ENCODE measurements at regions not wholly inside any gene's neighbourhood (a gene's known extent, or its start where the extent isn't known, plus 50 kb on each side); places are given as distances from the start of the nearest gene placed in this dataset.

DNA sequence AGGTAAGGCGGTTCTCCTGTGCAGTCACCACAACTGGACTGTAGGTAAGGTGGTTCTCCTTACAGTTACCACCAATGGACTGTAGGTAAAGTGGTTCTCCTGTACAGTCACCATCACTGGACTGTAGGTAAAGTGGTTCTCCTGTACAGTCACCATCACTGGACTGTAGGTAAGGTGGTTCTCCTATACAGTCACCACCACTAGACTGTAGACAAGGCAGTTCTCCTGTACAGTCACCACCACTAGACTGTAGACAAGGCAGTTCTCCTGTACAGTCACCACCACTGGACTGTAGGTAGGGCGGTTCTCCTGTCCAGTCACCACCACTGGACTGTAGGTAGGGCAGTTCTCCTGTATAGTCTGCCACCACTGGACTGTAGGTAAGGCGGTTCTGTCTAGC lies 212.3 kb downstream of the TFAP2A start:
- no peak overlapping the region for H3K27ac ChIP-seq (ENCODE audit: low read depth, low read length)
- Mint-ChIP-seq H3K4me1 (ENCODE audit: low read depth, unreplicated experiment) (no peaks in the 10 kb centered on the region), H3K9me3 (ENCODE audit: unreplicated experiment) (peaks cover 5% of the 10 kb centered on the region), H3K27ac (ENCODE audit: unreplicated experiment) (no peak overlapping the region), H3K36me3 (ENCODE audit: low read depth, unreplicated experiment) (no peaks in the 10 kb centered on the region), H3K4me3 (ENCODE audit: unreplicated experiment) (no peak overlapping the region), H3K27me3 (ENCODE audit: low read depth, unreplicated experiment) (peaks cover 9% of the 10 kb centered on the region)
- no peak overlapping the region for H3K9ac ChIP-seq (ENCODE audit: low read length)
- no peaks in the 10 kb centered on the region for H4K20me1 ChIP-seq (ENCODE audit: insufficient read depth, low read length)
- no peak overlapping the region for H3K4me3 ChIP-seq (ENCODE audit: insufficient read depth, low read depth, low read length)
- FAIRE-seq (no peak), DNase-seq (ENCODE audit: low read depth) (no peak)
- H3K79me2 ChIP-seq (ENCODE audit: insufficient read depth, low read length) = no peaks in the 10 kb centered on the region
- no peaks in the 10 kb centered on the region for H3K4me1 ChIP-seq (ENCODE audit: insufficient read depth, low read length)
- H3K27me3 ChIP-seq (ENCODE audit: insufficient read depth, low read length) = no peaks in the 10 kb centered on the region
- TF ChIP-seq EZH2 (IDR thresholded peaks at IDR 0.05; ENCODE audit: insufficient read depth, low read length) = no peak
- TF ChIP-seq, protein P1, sequence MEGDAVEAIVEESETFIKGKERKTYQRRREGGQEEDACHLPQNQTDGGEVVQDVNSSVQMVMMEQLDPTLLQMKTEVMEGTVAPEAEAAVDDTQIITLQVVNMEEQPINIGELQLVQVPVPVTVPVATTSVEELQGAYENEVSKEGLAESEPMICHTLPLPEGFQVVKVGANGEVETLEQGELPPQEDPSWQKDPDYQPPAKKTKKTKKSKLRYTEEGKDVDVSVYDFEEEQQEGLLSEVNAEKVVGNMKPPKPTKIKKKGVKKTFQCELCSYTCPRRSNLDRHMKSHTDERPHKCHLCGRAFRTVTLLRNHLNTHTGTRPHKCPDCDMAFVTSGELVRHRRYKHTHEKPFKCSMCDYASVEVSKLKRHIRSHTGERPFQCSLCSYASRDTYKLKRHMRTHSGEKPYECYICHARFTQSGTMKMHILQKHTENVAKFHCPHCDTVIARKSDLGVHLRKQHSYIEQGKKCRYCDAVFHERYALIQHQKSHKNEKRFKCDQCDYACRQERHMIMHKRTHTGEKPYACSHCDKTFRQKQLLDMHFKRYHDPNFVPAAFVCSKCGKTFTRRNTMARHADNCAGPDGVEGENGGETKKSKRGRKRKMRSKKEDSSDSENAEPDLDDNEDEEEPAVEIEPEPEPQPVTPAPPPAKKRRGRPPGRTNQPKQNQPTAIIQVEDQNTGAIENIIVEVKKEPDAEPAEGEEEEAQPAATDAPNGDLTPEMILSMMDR (IDR thresholded peaks at IDR 0.05; ENCODE audit: insufficient read depth, low read depth, low read length) = no peak
- H2AFZ ChIP-seq (ENCODE audit: low read depth, low read length) = no peak overlapping the region
- H3K9me3 ChIP-seq (ENCODE audit: insufficient read depth, low read depth, low read length) = no peaks in the 10 kb centered on the region
- no peaks in the 10 kb centered on the region for H3K36me3 ChIP-seq (ENCODE audit: insufficient read depth, low read length)
- no peak overlapping the region for H3K4me2 ChIP-seq (ENCODE audit: low read length)

DNA sequence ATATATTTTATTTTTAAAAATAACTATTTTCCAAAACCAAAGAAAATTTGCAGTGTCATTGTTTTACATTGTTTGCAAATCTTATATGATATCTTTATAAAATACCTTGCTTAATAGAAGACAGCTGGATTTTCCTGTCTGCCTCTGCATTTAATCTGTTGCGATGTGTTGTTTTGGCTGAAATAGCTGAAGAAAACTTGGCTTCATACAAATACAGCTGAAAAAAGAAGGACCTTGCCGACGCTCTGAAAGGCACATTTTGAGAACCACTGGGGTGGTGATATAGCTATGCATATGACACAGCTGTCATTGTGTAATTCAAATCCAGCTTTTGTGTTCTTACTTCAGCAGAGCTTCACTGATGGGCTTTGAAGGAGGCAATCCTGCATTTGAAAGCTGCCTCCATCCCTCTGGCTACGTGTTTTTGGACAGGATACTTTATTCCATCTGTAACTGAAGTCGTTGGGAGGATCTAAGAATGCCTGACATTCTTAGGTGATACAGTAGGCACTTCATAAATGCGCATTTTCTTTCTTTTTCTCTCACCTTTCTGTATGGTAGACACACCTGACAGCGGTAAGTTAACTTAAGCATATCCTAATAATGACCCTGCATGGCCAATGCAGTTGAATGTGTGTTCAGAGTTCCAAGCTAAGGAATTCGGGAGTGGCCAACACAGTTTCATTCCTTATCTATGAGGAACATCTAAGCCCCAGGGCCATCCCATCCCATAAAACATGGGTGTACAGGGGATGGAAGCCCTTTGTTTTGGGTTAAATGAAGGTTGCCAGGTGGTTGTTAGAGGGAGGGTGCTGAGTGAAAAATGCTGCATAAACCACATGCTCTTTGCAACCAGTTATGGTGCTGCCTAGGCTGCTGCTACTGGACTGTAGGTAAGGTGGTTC lies 213.0 kb downstream of the TFAP2A start:
- no peak overlapping the region for H3K27ac Mint-ChIP-seq (ENCODE audit: unreplicated experiment)
- DNase-seq (ENCODE audit: low read depth) (no peak), FAIRE-seq (no peak)
- Histone ChIP-seq H3K36me3 (ENCODE audit: insufficient read depth, low read length) (no peaks in the 10 kb centered on the region), H3K9me3 (ENCODE audit: insufficient read depth, low read depth, low read length) (no peaks in the 10 kb centered on the region), H3K27me3 (ENCODE audit: insufficient read depth, low read length) (no peaks in the 10 kb centered on the region), H3K4me1 (ENCODE audit: insufficient read depth, low read length) (no peaks in the 10 kb centered on the region), H3K4me3 (ENCODE audit: insufficient read depth, low read depth, low read length) (no peak overlapping the region), H4K20me1 (ENCODE audit: insufficient read depth, low read length) (no peaks in the 10 kb centered on the region), H3K4me2 (ENCODE audit: low read length) (no peak overlapping the region), H3K79me2 (ENCODE audit: insufficient read depth, low read length) (no peaks in the 10 kb centered on the region), H3K9ac (ENCODE audit: low read length) (no peak overlapping the region), H3K27ac (ENCODE audit: low read depth, low read length) (no peak overlapping the region), H2AFZ (ENCODE audit: low read depth, low read length) (no peak overlapping the region)
- H3K4me3 Mint-ChIP-seq (ENCODE audit: unreplicated experiment) = no peak overlapping the region
- peaks cover 8% of the 10 kb centered on the region for H3K27me3 Mint-ChIP-seq (ENCODE audit: low read depth, unreplicated experiment)
- TF ChIP-seq EZH2 (IDR thresholded peaks at IDR 0.05; ENCODE audit: insufficient read depth, low read length) = no peak
- TF ChIP-seq, protein P1 (IDR thresholded peaks at IDR 0.05; ENCODE audit: insufficient read depth, low read depth, low read length) = no peak
- no peaks in the 10 kb centered on the region for H3K4me1 Mint-ChIP-seq (ENCODE audit: low read depth, unreplicated experiment)
- H3K36me3 Mint-ChIP-seq (ENCODE audit: low read depth, unreplicated experiment) = no peaks in the 10 kb centered on the region
- H3K9me3 Mint-ChIP-seq (ENCODE audit: unreplicated experiment) = peaks cover 4% of the 10 kb centered on the region

DNA sequence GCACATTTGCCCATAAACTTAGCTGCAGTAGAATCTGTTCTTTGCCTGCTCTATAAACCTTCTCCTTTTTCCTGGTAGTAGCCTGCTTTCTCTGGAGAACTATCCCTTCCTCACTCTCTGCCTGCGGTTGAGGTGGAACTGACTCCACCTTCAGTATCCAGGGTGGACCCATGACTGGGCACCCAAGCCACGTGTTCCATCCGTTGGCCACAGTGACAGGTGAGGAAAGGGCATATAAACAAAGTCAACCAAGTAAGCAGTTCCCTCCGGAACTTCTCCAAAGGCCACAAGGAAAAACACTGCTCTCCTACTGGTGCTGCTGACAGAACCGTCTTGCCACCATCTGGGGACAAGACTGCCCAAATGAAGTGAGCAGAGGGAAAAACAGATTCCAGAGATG lies 218.8 kb downstream of the TFAP2A start:
- no peaks in the 10 kb centered on the region for H3K27me3 ChIP-seq (ENCODE audit: insufficient read depth, low read length)
- TF ChIP-seq EZH2 (IDR thresholded peaks at IDR 0.05; ENCODE audit: insufficient read depth, low read length) = no peak
- TF ChIP-seq, protein P1 (IDR thresholded peaks at IDR 0.05; ENCODE audit: insufficient read depth, low read depth, low read length) = no peak
- no peak for FAIRE-seq
- Mint-ChIP-seq H3K4me3 (ENCODE audit: unreplicated experiment) (no peak overlapping the region), H3K27ac (ENCODE audit: unreplicated experiment) (no peak overlapping the region), H3K9me3 (ENCODE audit: unreplicated experiment) (no peaks in the 10 kb centered on the region), H3K4me1 (ENCODE audit: low read depth, unreplicated experiment) (peaks cover 8% of the 10 kb centered on the region), H3K36me3 (ENCODE audit: low read depth, unreplicated experiment) (no peaks in the 10 kb centered on the region), H3K27me3 (ENCODE audit: low read depth, unreplicated experiment) (no peaks in the 10 kb centered on the region)
- H3K79me2 ChIP-seq (ENCODE audit: insufficient read depth, low read length) = no peaks in the 10 kb centered on the region
- H2AFZ ChIP-seq (ENCODE audit: low read depth, low read length) = no peak overlapping the region
- no peak for DNase-seq (ENCODE audit: low read depth)
- no peak overlapping the region for H3K9ac ChIP-seq (ENCODE audit: low read length)
- H3K27ac ChIP-seq (ENCODE audit: low read depth, low read length) = no peak overlapping the region
- no peaks in the 10 kb centered on the region for H4K20me1 ChIP-seq (ENCODE audit: insufficient read depth, low read length)
- H3K36me3 ChIP-seq (ENCODE audit: insufficient read depth, low read length) = no peaks in the 10 kb centered on the region
- no peak overlapping the region for H3K4me3 ChIP-seq (ENCODE audit: insufficient read depth, low read depth, low read length)
- no peaks in the 10 kb centered on the region for H3K9me3 ChIP-seq (ENCODE audit: insufficient read depth, low read depth, low read length)
- H3K4me2 ChIP-seq (ENCODE audit: low read length) = no peak overlapping the region
- H3K4me1 ChIP-seq (ENCODE audit: insufficient read depth, low read length) = no peaks in the 10 kb centered on the region
